Caco-2 (cell line): ENCODE measurements at regions not wholly inside any gene's neighbourhood (a gene's known extent, or its start where the extent isn't known, plus 50 kb on each side); places are given as distances from the start of the nearest gene placed in this dataset.

ENCODE experiments used
- BruUV-seq: library from RNA; stranded (reverse); fragments of 400-500 nt; replicated peaks from 2 replicates; lab custom pipeline; 2021; lab: Mats Ljungman, UMichigan
- CTCF ChIA-PET: fragments of 300-600 bp; sonication (Branson Sonifier 250); formaldehyde crosslinking; loops from one replicate; lab custom pipeline; 2022; ENCODE audit warnings: antibody characterized with exemption; lab: Charles Lee
- POLR2A ChIA-PET: fragments of 300-600 bp; sonication (Branson Sonifier 250); formaldehyde crosslinking; loops from one replicate; lab custom pipeline; 2022; ENCODE audit warnings: antibody characterized with exemption; lab: Charles Lee
- DNase-seq, 2 experiments: peaks; one replicate each; pipeline versions ENCODE4 v3.0.0 to v3.0.0-alpha.2; 2020 to 2022
- H3K27me3 ChIP-seq: replicated peaks from 2 replicates; pipeline ENCODE4 v1.6.0; 2011; ENCODE audit warnings: low read length; ENCODE audit not compliant: control insufficient read depth, insufficient read depth
- H3K36me3 ChIP-seq: 2 replicates; pipeline ENCODE4 v1.5.1; 2011; ENCODE audit warnings: low read length; ENCODE audit not compliant: control insufficient read depth, insufficient read depth
- H3K4me1 ChIP-seq: fragments of 250-450 bp; sonication (Bioruptor Pico); 2 replicates; pipeline ENCODE4 v1.5.1; 2020; ENCODE audit warnings: mild to moderate bottlenecking
- H3K4me3 ChIP-seq: 2 replicates; pipeline ENCODE4 v1.5.1; 2011; ENCODE audit warnings: low read depth, mild to moderate bottlenecking, control low read depth, low read length
- H3K9me3 ChIP-seq: fragments of 250-450 bp; sonication (Bioruptor Pico); 2 replicates; pipeline ENCODE4 v1.5.1; 2020; ENCODE audit warnings: mild to moderate bottlenecking, moderate library complexity
- H3K27ac Mint-ChIP-seq: one replicate; pipeline ENCODE4 v1.8.0; 2022; ENCODE audit warnings: mixed read lengths; ENCODE audit not compliant: unreplicated experiment
- H3K27me3 Mint-ChIP-seq: one replicate; pipeline ENCODE4 v1.8.0; 2022; ENCODE audit warnings: mixed read lengths; ENCODE audit not compliant: insufficient read depth, unreplicated experiment
- H3K36me3 Mint-ChIP-seq: one replicate; pipeline ENCODE4 v1.8.0; 2022; ENCODE audit warnings: mild to moderate bottlenecking, mixed read lengths; ENCODE audit not compliant: insufficient read depth, unreplicated experiment
- H3K4me1 Mint-ChIP-seq: one replicate; pipeline ENCODE4 v1.8.0; 2022; ENCODE audit warnings: low read depth, mixed read lengths; ENCODE audit not compliant: unreplicated experiment
- H3K4me3 Mint-ChIP-seq: one replicate; pipeline ENCODE4 v1.8.0; 2022; ENCODE audit warnings: mild to moderate bottlenecking, moderate library complexity, mixed read lengths; ENCODE audit not compliant: unreplicated experiment
- H3K9me3 Mint-ChIP-seq: one replicate; pipeline ENCODE4 v1.8.0; 2022; ENCODE audit warnings: mixed read lengths; ENCODE audit not compliant: unreplicated experiment
- intact Hi-C: fragments of 100-400 bp; cut with micrococcal nuclease; formaldehyde crosslinking; loops from one replicate; pipeline ENCODE4 v1.10.0; 2022; ENCODE audit not compliant: unreplicated experiment
- TF ChIP-seq, protein P1 (sequence below), 2 experiments: fragments of 200-600 bp in 1 of 2; IDR thresholded peaks; 1 replicate in 1 of 2; 2 replicates in 1 of 2; pipeline versions ENCODE4 v1.5.1 to v1.8.0; 2011 to 2022; ENCODE audit warnings: antibody characterized with exemption in 1 of 2, control low read depth in 1 of 2, inconsistent platforms in 1 of 2, low read depth in 1 of 2, low read length in 1 of 2, mild to moderate bottlenecking in 1 of 2, moderate library complexity in 1 of 2; ENCODE audit not compliant: insufficient read depth in 1 of 2, severe bottlenecking in 1 of 2, unreplicated experiment in 1 of 2

DNA sequence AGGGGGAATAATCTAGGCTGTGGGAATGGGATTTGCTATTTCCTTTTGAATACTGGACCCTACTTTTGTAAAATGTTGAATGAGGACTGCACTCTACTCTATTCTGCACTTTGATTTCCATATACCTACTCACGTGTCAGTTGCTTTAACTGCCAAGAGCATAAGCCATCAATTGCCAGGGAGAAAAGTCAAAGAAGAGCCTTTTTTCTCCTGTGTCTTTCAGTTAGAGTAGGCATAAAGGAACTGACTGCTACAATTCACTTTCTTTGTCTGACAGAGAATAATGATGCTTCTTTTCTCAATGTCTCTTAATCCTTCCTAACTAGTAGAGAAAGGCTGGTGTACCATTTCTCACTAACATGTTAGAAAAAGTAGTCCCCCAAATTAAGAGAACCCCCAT is 231.6 kb downstream of the ELAVL2 start:
- TF ChIP-seq, protein P1, sequence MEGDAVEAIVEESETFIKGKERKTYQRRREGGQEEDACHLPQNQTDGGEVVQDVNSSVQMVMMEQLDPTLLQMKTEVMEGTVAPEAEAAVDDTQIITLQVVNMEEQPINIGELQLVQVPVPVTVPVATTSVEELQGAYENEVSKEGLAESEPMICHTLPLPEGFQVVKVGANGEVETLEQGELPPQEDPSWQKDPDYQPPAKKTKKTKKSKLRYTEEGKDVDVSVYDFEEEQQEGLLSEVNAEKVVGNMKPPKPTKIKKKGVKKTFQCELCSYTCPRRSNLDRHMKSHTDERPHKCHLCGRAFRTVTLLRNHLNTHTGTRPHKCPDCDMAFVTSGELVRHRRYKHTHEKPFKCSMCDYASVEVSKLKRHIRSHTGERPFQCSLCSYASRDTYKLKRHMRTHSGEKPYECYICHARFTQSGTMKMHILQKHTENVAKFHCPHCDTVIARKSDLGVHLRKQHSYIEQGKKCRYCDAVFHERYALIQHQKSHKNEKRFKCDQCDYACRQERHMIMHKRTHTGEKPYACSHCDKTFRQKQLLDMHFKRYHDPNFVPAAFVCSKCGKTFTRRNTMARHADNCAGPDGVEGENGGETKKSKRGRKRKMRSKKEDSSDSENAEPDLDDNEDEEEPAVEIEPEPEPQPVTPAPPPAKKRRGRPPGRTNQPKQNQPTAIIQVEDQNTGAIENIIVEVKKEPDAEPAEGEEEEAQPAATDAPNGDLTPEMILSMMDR (IDR thresholded peaks at IDR 0.05; ENCODE audit: insufficient read depth in 1 of 2, low read depth in 1 of 2, low read length in 1 of 2, severe bottlenecking in 1 of 2, unreplicated experiment in 1 of 2) = no peak
- H3K36me3 ChIP-seq = no peaks in the 10 kb centered on the region
- Mint-ChIP-seq H3K36me3 (no peaks in the 10 kb centered on the region), H3K4me3 (no peak overlapping the region), H3K27ac (no peak overlapping the region), H3K27me3 (no peaks in the 10 kb centered on the region), H3K9me3 (no peaks in the 10 kb centered on the region), H3K4me1 (no peaks in the 10 kb centered on the region)
- H3K9me3 ChIP-seq = no peaks in the 10 kb centered on the region
- DNase-seq = no peak
- H3K4me3 ChIP-seq = no peak overlapping the region
- intact Hi-C loops = no loop called here
- POLR2A ChIA-PET = no interaction called here
- BruUV-seq = no TSS peak
- H3K4me1 ChIP-seq = no peaks in the 10 kb centered on the region
- H3K27me3 ChIP-seq = no peaks in the 10 kb centered on the region
- CTCF ChIA-PET = no interaction called here

DNA sequence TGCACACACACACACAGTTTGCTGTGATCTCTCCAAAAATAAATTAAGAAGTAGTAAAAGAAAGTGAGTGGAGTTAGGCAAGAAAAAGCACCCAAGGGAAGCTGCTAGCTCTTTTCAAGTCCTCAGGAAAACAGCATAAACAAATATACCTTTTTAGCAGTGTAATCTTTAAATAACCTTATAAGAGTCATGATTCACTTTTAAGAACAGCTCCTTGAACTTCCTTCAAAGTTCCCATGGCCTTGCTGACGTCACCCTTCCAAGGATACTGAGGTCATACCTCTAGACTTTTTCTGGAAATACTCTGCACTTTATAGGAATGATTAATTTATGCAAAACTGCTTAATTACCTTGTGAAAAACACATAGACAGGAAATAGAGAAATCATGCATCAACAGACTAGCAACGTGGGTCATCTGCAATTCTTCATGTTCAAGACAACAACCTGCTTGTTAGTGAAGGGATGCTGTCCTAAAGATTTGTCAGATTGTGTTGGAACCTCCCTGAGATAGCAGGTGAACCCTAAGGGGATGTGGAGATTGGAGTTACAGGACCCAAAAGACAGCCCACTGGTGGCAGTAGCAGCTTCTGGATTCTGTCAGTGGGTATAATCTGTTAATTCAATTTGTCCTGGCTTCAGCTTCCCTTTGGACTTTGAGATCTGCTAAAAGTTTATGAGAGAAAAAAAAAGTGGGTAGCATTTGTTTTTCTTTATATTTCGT is 229.0 kb downstream of the ELAVL2 start:
- TF ChIP-seq, protein P1 (IDR thresholded peaks at IDR 0.05; ENCODE audit: insufficient read depth in 1 of 2, low read depth in 1 of 2, low read length in 1 of 2, severe bottlenecking in 1 of 2, unreplicated experiment in 1 of 2) = no peak
- Histone ChIP-seq H3K4me1 (no peaks in the 10 kb centered on the region), H3K27me3 (no peaks in the 10 kb centered on the region), H3K4me3 (no peak overlapping the region), H3K9me3 (no peaks in the 10 kb centered on the region), H3K36me3 (no peaks in the 10 kb centered on the region)
- no peaks in the 10 kb centered on the region for H3K36me3 Mint-ChIP-seq
- no peak for DNase-seq
- H3K4me1 Mint-ChIP-seq = no peaks in the 10 kb centered on the region
- intact Hi-C loops = no loop called here
- no peak overlapping the region for H3K27ac Mint-ChIP-seq
- CTCF ChIA-PET = no interaction called here
- no peak overlapping the region for H3K4me3 Mint-ChIP-seq
- no peaks in the 10 kb centered on the region for H3K9me3 Mint-ChIP-seq
- no peaks in the 10 kb centered on the region for H3K27me3 Mint-ChIP-seq
- POLR2A ChIA-PET = no interaction called here
- no TSS peak for BruUV-seq

DNA sequence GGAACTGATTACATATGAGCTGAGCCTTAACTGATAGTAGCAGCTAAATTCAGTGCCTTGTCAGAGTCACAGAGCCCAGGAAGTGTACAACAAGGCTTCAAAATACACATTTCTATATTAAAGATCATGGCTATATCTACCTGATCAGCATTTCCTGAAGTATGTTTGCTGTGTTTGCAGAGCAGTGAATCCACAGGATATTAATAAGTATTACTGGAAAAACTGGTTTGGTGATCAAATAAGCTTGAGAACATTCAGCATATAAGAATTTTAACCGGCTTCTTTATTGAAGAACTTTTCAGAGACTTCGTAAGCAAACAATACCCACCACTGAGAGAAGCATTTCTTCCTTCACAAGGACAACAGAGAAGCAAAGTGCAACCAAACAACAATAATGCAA is 227.0 kb downstream of the ELAVL2 start:
- Mint-ChIP-seq H3K27ac (no peak overlapping the region), H3K9me3 (no peaks in the 10 kb centered on the region), H3K4me1 (no peaks in the 10 kb centered on the region), H3K27me3 (no peaks in the 10 kb centered on the region), H3K4me3 (no peak overlapping the region), H3K36me3 (no peaks in the 10 kb centered on the region)
- intact Hi-C loops = no loop called here
- POLR2A ChIA-PET = no interaction called here
- no peaks in the 10 kb centered on the region for H3K27me3 ChIP-seq
- DNase-seq = no peak
- no peaks in the 10 kb centered on the region for H3K4me1 ChIP-seq
- BruUV-seq = no TSS peak
- H3K9me3 ChIP-seq = no peaks in the 10 kb centered on the region
- H3K4me3 ChIP-seq = no peak overlapping the region
- CTCF ChIA-PET = no interaction called here
- TF ChIP-seq, protein P1 (IDR thresholded peaks at IDR 0.05; ENCODE audit: insufficient read depth in 1 of 2, low read depth in 1 of 2, low read length in 1 of 2, severe bottlenecking in 1 of 2, unreplicated experiment in 1 of 2) = no peak
- no peaks in the 10 kb centered on the region for H3K36me3 ChIP-seq
